A549 (cell line): ENCODE measurements at regions not wholly inside any gene's neighbourhood (a gene's known extent, or its start where the extent isn't known, plus 50 kb on each side); places are given as distances from the start of the nearest gene placed in this dataset.

Experiments used
- ATAC-seq, 2 experiments: fragments of 200-7000 bp in 1 of 2; fragments of >200 bp in 1 of 2; cut with Nextera tagmentation in 1 of 2; cut with Tn5 transposase in 1 of 2; 3 replicates each; pipeline versions ENCODE4 v1.8.0 to v1.9.1; 2018 to 2020; ENCODE audit warnings: mild to moderate bottlenecking in 1 of 2, moderate library complexity in 1 of 2
- CTCF ChIA-PET: fragments of 300-600 bp; sonication (Branson Sonifier 250); formaldehyde crosslinking; extraction: SDS; loops from one replicate; lab custom pipeline; 2021; ENCODE audit warnings: antibody characterized with exemption, inconsistent platforms; lab: Yijun Ruan, JAX
- POLR2A ChIA-PET: fragments of 350-600 bp; formaldehyde crosslinking; extraction: SDS; loops from one replicate; lab custom pipeline; 2021; ENCODE audit warnings: antibody characterized with exemption, inconsistent platforms; lab: Yijun Ruan, JAX
- DNase-seq, 2 experiments: peaks; one replicate each; pipeline versions ENCODE4 v3.0.0 to v3.0.0-alpha.2; 2011 to 2016; ENCODE audit warnings: low read depth in 1 of 2, low spot score in 1 of 2
- FAIRE-seq: peaks from 2 replicates; lab custom pipeline; 2011; peaks lifted over from hg19 to GRCh38; lab: Jason Lieb, UNC
- H3K27ac ChIP-seq, 2 experiments: fragments of >200 bp; sonication (Bioruptor Twin); formaldehyde crosslinking; 3 replicates each; pipeline ENCODE4 v1.5.1; 2016 to 2017
- H3K4me1 ChIP-seq: fragments of >200 bp; sonication (Bioruptor Twin); formaldehyde crosslinking; 3 replicates; pipeline ENCODE4 v1.6.1; 2016
- H3K4me2 ChIP-seq: fragments of >200 bp; sonication (Bioruptor Twin); formaldehyde crosslinking; 3 replicates; pipeline ENCODE4 v1.6.1; 2016
- H3K4me3 ChIP-seq: fragments of >200 bp; sonication (Bioruptor Twin); formaldehyde crosslinking; 3 replicates; pipeline ENCODE4 v1.5.1; 2016
- H3K9me3 ChIP-seq: fragments of >200 bp; sonication (Bioruptor Twin); formaldehyde crosslinking; 3 replicates; pipeline ENCODE4 v1.6.1; 2016
- BHLHE40 ChIP-seq: IDR thresholded peaks from 2 replicates; pipeline ENCODE4 v1.6.1; 2012; ENCODE audit warnings: low read depth, low read length, inconsistent platforms
- CBX2 ChIP-seq: fragments of 200-600 bp; sonication (generic); IDR thresholded peaks from 2 replicates; pipeline ENCODE4 v1.6.1; 2016; ENCODE audit warnings: low read depth, mild to moderate bottlenecking, borderline replicate concordance
- CBX8 ChIP-seq: fragments of 200-600 bp; sonication (generic); IDR thresholded peaks from 2 replicates; pipeline ENCODE4 v1.6.1; 2016
- EHF ChIP-seq: fragments of 250-450 bp; sonication (Bioruptor Pico); IDR thresholded peaks from 2 replicates; pipeline ENCODE4 v1.5.0; 2020; ENCODE audit warnings: mild to moderate bottlenecking
- EP300 ChIP-seq, 2 experiments: fragments of >200 bp; sonication (Bioruptor Twin); formaldehyde crosslinking; IDR thresholded peaks; 2 replicates in 1 of 2; 3 replicates in 1 of 2; pipeline ENCODE4 v1.6.1; 2016 to 2017
- ESRRA ChIP-seq: fragments of 150-350 bp; IDR thresholded peaks from 2 replicates; pipeline ENCODE4 v1.6.1; 2014; ENCODE audit warnings: mild to moderate bottlenecking, low read length, borderline replicate concordance
- FOSL2 ChIP-seq, 2 experiments: fragments of 450-650 bp in 1 of 2; fragments of >200 bp in 1 of 2; sonication (Bioruptor Twin) in 1 of 2; formaldehyde crosslinking; IDR thresholded peaks; 2 replicates each; pipeline versions ENCODE4 v1.5.0 to v1.6.1; 2016 to 2020; ENCODE audit warnings: mild to moderate bottlenecking in 1 of 2, moderate library complexity in 1 of 2
- FOXS1 ChIP-seq: fragments of 250-450 bp; sonication (Bioruptor Pico); IDR thresholded peaks from 2 replicates; pipeline ENCODE4 v1.5.0; 2020; ENCODE audit warnings: mild to moderate bottlenecking, moderate library complexity
- GATA3 ChIP-seq: IDR thresholded peaks from 2 replicates; pipeline ENCODE4 v1.6.1; 2012; ENCODE audit warnings: borderline replicate concordance
- HEYL ChIP-seq: fragments of 250-450 bp; sonication (Bioruptor Pico); IDR thresholded peaks from 2 replicates; pipeline ENCODE4 v1.8.0; 2021; ENCODE audit warnings: mild to moderate bottlenecking, moderate library complexity
- HOXA7 ChIP-seq: fragments of 250-450 bp; sonication (Bioruptor Pico); IDR thresholded peaks from 2 replicates; pipeline ENCODE4 v1.5.0; 2020; ENCODE audit warnings: mild to moderate bottlenecking, moderate library complexity
- HOXB13 ChIP-seq: fragments of 250-450 bp; sonication (Bioruptor Pico); IDR thresholded peaks from 2 replicates; pipeline ENCODE4 v1.5.0; 2020; ENCODE audit warnings: low read depth, mild to moderate bottlenecking, moderate library complexity
- HOXB5 ChIP-seq: fragments of 250-450 bp; sonication (Bioruptor Pico); IDR thresholded peaks from 2 replicates; pipeline ENCODE4 v1.5.0; 2020; ENCODE audit warnings: mild to moderate bottlenecking, moderate library complexity
- JUN ChIP-seq, 2 experiments: fragments of >200 bp; sonication (Bioruptor Twin); formaldehyde crosslinking; IDR thresholded peaks; 2 replicates in 1 of 2; 3 replicates in 1 of 2; pipeline ENCODE4 v1.6.1; 2016 to 2017
- JUNB ChIP-seq: fragments of >200 bp; sonication (Bioruptor Twin); formaldehyde crosslinking; IDR thresholded peaks from 2 replicates; pipeline ENCODE4 v1.6.1; 2016
- KDM1A ChIP-seq: fragments of 200-600 bp; sonication (generic); IDR thresholded peaks from 2 replicates; pipeline ENCODE4 v1.6.1; 2016; ENCODE audit warnings: low read depth, mild to moderate bottlenecking
- MYC ChIP-seq: IDR thresholded peaks from 2 replicates; pipeline ENCODE4 v1.6.1; 2012; ENCODE audit warnings: mild to moderate bottlenecking, inconsistent platforms, low read length, improper control_type of control experiment, borderline replicate concordance
- NFE2L2 ChIP-seq: fragments of 150-350 bp; conservative IDR thresholded peaks from 2 replicates; pipeline ENCODE4 v1.6.1; 2014; ENCODE audit warnings: low read length
- NPAS2 ChIP-seq: fragments of 250-450 bp; sonication (Bioruptor Pico); IDR thresholded peaks from 2 replicates; pipeline ENCODE4 v1.8.0; 2022; ENCODE audit warnings: mild to moderate bottlenecking, moderate library complexity, borderline replicate concordance
- NR3C1 ChIP-seq: fragments of >200 bp; sonication (Bioruptor Twin); formaldehyde crosslinking; IDR thresholded peaks from 3 replicates; pipeline ENCODE4 v1.6.1; 2017
- RARB ChIP-seq: fragments of 250-450 bp; sonication (Bioruptor Pico); IDR thresholded peaks from 2 replicates; pipeline ENCODE4 v1.8.0; 2021; ENCODE audit warnings: mild to moderate bottlenecking, moderate library complexity
- RNF2 ChIP-seq: fragments of 200-600 bp; sonication (generic); IDR thresholded peaks from 2 replicates; pipeline ENCODE4 v1.6.1; 2016; ENCODE audit warnings: low read depth, mild to moderate bottlenecking, antibody characterized with exemption, moderate library complexity, borderline replicate concordance
- TFCP2L1 ChIP-seq: fragments of 250-450 bp; sonication (Bioruptor Pico); IDR thresholded peaks from 2 replicates; pipeline ENCODE4 v1.5.0; 2021; ENCODE audit warnings: mild to moderate bottlenecking
- ZNF302 ChIP-seq: fragments of 250-450 bp; sonication (Bioruptor Pico); IDR thresholded peaks from 2 replicates; pipeline ENCODE4 v1.9.0; 2021; ENCODE audit warnings: inconsistent platforms, mild to moderate bottlenecking, moderate library complexity
- ZSCAN20 ChIP-seq: fragments of 250-450 bp; sonication (Bioruptor Pico); IDR thresholded peaks from 2 replicates; pipeline ENCODE4 v1.8.0; 2022; ENCODE audit warnings: mild to moderate bottlenecking, moderate library complexity
- WGBS: methylation state at CpG from one replicate; pipeline ENCODE4 v1.1.6; 2017; ENCODE audit errors: missing lambda C conversion rate; 5-methylcytosine and 5-hydroxymethylcytosine counted together
- TF ChIP-seq, protein P1 (sequence below): fragments of 450-650 bp; IDR thresholded peaks from 2 replicates; pipeline ENCODE4 v1.6.1; 2014; ENCODE audit warnings: antibody characterized with exemption
- TF ChIP-seq, protein P2 (sequence below): fragments of 200-600 bp; sonication (generic); IDR thresholded peaks from 2 replicates; pipeline ENCODE4 v1.6.1; 2016; ENCODE audit warnings: antibody characterized with exemption, mild to moderate bottlenecking, moderate library complexity
- TF ChIP-seq, protein P3 (sequence below): fragments of 250-450 bp; sonication (Bioruptor Pico); IDR thresholded peaks from 2 replicates; pipeline ENCODE4 v1.5.0; 2021; ENCODE audit warnings: mild to moderate bottlenecking, moderate library complexity, borderline replicate concordance

DNA sequence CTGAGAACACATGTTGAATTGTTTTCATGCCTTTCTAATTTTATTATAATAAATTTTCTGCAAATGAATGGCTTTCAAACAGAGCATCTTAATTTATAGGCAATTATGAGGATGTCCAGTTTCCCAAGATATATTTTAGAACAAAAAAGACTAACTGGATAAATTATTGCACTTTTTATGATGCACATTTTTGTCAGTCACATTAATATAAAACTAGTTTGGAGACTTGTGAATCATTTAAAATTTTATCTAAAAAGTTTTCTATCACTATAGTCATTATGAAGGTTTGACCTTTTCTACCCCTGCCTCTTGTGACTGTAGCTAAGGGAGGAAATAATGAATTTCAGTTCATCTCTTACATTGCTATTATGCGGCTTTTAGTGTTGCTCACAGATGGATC is 393.8 kb downstream of the TAF11L14 start:
- H3K27ac ChIP-seq: no peak overlapping the region
- H3K4me2 ChIP-seq: no peak overlapping the region
- ChIA-PET POLR2A (no interaction called here), CTCF (no interaction called here)
- no peak for DNase-seq
- no peak for FAIRE-seq
- ATAC-seq: no peak
- no peaks in the 10 kb centered on the region for H3K9me3 ChIP-seq
- 93% methylated on average over 1 of the region's 1 CpG for WGBS
- no peak overlapping the region for H3K4me3 ChIP-seq
- TF ChIP-seq ZNF302 (CRISPR knock-in tag): no peak
- TF ChIP-seq CBX8: no peak
- TF ChIP-seq HEYL (CRISPR knock-in tag): no peak
- TF ChIP-seq NFE2L2: no peak
- TF ChIP-seq KDM1A: no peak
- TF ChIP-seq HOXB13 (CRISPR knock-in tag): no peak
- TF ChIP-seq MYC: no peak
- no peak for TF ChIP-seq FOXS1
- TF ChIP-seq FOSL2 (IDR thresholded peaks at IDR 0.05): no peak
- TF ChIP-seq FOSL2 (CRISPR knock-in tag; IDR thresholded peaks at IDR 0.05): no peak
- H3K4me1 ChIP-seq: no peaks in the 10 kb centered on the region

DNA sequence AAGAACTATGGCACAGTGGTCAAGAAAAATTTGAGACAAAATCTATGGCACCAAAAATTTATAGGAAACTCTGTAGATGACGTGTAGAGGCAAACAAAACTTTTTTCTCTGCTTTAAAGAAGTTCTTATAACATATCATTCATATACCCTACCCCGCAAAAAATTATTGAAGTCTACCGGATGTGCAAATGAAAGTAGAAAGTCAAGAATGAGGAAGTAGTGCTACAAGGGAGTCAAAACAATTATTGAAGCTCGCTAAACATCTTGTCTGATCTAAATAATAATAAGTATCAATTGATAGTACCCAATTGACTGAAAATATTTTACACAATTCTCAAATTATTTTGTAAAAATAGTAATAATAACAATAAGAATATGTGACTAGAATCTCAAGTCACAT is 398.5 kb downstream of the TAF11L14 start:
- ChIA-PET CTCF (no interaction called here), POLR2A (no interaction called here)
- peak; percentile 32 for FAIRE-seq
- no peak for TF ChIP-seq ZNF302 (CRISPR knock-in tag)
- TF ChIP-seq, protein P1, sequence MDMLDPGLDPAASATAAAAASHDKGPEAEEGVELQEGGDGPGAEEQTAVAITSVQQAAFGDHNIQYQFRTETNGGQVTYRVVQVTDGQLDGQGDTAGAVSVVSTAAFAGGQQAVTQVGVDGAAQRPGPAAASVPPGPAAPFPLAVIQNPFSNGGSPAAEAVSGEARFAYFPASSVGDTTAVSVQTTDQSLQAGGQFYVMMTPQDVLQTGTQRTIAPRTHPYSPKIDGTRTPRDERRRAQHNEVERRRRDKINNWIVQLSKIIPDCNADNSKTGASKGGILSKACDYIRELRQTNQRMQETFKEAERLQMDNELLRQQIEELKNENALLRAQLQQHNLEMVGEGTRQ: no peak
- no peak for TF ChIP-seq JUN (IDR thresholded peaks at IDR 0.05)
- no peak for TF ChIP-seq NR3C1
- TF ChIP-seq NPAS2 (CRISPR knock-in tag): no peak
- TF ChIP-seq EHF (CRISPR knock-in tag): no peak
- TF ChIP-seq RARB (CRISPR knock-in tag): no peak
- TF ChIP-seq JUNB: no peak
- no peak for TF ChIP-seq RNF2
- Histone ChIP-seq H3K4me1 (no peaks in the 10 kb centered on the region), H3K4me3 (no peak overlapping the region), H3K27ac (no peak overlapping the region), H3K4me2 (no peak overlapping the region), H3K9me3 (no peaks in the 10 kb centered on the region)
- DNase-seq: no peak
- WGBS: 40% methylated on average over 4 of the region's 4 CpGs
- no peak for ATAC-seq

DNA sequence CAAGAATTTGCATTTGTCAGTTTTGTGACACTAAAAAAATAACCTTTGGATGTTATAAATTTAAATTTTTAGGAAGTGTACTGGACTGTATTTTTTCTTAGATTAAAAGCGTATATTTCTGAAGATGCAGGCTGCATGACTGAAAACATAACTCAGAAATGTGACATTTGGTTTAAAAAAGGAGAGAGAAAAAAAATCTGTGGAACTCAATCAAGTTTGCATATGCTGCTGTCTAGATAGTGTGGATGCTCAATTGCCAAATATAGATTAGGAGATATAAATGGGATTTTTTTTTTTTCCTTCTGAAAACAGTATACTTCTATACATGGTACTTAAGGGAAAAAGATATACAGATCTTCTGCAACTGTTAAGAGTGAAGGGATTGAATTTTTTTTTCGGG is 402.3 kb downstream of the TAF11L14 start:
- no peak overlapping the region for H3K4me3 ChIP-seq
- DNase-seq (no peak), ATAC-seq (no peak), FAIRE-seq (no peak)
- no peaks in the 10 kb centered on the region for H3K9me3 ChIP-seq
- ChIA-PET CTCF (no interaction called here), POLR2A (no interaction called here)
- no peak overlapping the region for H3K4me2 ChIP-seq
- TF ChIP-seq HOXB5 (CRISPR knock-in tag): no peak
- no peak for TF ChIP-seq TFCP2L1 (CRISPR knock-in tag)
- no peaks in the 10 kb centered on the region for H3K4me1 ChIP-seq
- 56% methylated on average over 2 of the region's 2 CpGs for WGBS
- H3K27ac ChIP-seq: no peak overlapping the region

DNA sequence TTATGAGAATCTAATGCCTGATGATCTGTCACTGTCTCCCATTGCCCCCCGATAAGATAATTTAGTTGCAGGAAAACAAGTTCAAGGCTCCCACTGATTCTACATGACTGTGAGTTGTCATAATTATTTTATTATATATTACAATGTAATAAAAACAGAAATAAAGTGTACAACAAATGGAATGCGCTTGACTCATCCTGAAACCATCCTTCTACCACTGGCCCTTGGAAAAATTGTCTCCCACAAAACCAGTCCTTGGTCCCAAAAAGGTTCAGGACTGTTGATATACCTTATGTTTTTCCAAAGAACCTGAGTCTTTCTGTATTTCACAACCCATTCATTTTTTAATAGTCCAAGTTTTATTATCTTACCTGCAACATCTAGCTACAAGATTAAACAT is 403.5 kb downstream of the TAF11L14 start:
- Histone ChIP-seq H3K9me3 (no peaks in the 10 kb centered on the region), H3K4me1 (no peaks in the 10 kb centered on the region), H3K27ac (no peak overlapping the region), H3K4me2 (no peak overlapping the region), H3K4me3 (no peak overlapping the region)
- ATAC-seq (no peak), FAIRE-seq (no peak), DNase-seq (no peak)
- 77% methylated on average over 2 of the region's 2 CpGs for WGBS
- ChIA-PET POLR2A (interaction anchor here (0.6 kb wide), 1 partner anchor 275 kb away, joined by 3 read pairs; no protein-coding TSS in a partner anchor), CTCF (interaction anchor here (0.6 kb wide), 1 partner anchor 667 kb away, joined by 3 read pairs; no protein-coding TSS in a partner anchor)
- TF ChIP-seq CBX2 (no peak), NPAS2 (CRISPR knock-in tag) (no peak), GATA3 (no peak), HOXA7 (no peak), HOXB5 (CRISPR knock-in tag) (no peak), FOSL2 (IDR thresholded peaks at IDR 0.05) (no peak), FOSL2 (CRISPR knock-in tag; IDR thresholded peaks at IDR 0.05) (no peak), ESRRA (no peak), FOXS1 (no peak), BHLHE40 (no peak), ZSCAN20 (no peak), EP300 (IDR thresholded peaks at IDR 0.05) (no peak)
- TF ChIP-seq, protein P2, sequence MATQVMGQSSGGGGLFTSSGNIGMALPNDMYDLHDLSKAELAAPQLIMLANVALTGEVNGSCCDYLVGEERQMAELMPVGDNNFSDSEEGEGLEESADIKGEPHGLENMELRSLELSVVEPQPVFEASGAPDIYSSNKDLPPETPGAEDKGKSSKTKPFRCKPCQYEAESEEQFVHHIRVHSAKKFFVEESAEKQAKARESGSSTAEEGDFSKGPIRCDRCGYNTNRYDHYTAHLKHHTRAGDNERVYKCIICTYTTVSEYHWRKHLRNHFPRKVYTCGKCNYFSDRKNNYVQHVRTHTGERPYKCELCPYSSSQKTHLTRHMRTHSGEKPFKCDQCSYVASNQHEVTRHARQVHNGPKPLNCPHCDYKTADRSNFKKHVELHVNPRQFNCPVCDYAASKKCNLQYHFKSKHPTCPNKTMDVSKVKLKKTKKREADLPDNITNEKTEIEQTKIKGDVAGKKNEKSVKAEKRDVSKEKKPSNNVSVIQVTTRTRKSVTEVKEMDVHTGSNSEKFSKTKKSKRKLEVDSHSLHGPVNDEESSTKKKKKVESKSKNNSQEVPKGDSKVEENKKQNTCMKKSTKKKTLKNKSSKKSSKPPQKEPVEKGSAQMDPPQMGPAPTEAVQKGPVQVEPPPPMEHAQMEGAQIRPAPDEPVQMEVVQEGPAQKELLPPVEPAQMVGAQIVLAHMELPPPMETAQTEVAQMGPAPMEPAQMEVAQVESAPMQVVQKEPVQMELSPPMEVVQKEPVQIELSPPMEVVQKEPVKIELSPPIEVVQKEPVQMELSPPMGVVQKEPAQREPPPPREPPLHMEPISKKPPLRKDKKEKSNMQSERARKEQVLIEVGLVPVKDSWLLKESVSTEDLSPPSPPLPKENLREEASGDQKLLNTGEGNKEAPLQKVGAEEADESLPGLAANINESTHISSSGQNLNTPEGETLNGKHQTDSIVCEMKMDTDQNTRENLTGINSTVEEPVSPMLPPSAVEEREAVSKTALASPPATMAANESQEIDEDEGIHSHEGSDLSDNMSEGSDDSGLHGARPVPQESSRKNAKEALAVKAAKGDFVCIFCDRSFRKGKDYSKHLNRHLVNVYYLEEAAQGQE: no peak
- TF ChIP-seq, protein P3, sequence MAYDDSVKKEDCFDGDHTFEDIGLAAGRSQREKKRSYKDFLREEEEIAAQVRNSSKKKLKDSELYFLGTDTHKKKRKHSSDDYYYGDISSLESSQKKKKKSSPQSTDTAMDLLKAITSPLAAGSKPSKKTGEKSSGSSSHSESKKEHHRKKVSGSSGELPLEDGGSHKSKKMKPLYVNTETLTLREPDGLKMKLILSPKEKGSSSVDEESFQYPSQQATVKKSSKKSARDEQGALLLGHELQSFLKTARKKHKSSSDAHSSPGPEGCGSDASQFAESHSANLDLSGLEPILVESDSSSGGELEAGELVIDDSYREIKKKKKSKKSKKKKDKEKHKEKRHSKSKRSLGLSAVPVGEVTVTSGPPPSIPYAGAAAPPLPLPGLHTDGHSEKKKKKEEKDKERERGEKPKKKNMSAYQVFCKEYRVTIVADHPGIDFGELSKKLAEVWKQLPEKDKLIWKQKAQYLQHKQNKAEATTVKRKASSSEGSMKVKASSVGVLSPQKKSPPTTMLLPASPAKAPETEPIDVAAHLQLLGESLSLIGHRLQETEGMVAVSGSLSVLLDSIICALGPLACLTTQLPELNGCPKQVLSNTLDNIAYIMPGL (CRISPR knock-in tag): no peak
